ENCODE measurements at regions not wholly inside any gene's neighbourhood (a gene's known extent, or its start where the extent isn't known, plus 50 kb on each side); places are given as distances from the start of the nearest gene placed in this dataset.

DNA sequence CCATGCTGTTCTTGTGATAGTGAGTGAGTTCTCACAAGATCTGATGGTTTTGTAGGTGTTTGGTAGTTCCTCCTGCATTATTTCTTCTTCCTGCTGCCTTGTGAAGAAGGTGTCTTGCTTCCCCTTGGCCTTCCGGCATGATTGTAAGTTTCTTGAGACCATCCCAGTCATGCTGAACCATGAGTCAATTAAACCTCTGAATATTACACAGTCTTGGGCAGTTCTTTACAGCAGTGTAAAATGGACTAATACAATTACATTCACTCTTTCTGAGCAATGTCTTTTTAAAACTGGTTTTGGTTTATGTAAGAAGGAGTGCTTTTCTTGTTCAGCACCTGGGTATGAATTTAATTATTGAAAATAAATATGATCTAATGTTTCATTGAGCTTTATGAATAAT is 50.7 kb upstream of the ARRDC3 start:
- TF ChIP-seq, protein P1, sequence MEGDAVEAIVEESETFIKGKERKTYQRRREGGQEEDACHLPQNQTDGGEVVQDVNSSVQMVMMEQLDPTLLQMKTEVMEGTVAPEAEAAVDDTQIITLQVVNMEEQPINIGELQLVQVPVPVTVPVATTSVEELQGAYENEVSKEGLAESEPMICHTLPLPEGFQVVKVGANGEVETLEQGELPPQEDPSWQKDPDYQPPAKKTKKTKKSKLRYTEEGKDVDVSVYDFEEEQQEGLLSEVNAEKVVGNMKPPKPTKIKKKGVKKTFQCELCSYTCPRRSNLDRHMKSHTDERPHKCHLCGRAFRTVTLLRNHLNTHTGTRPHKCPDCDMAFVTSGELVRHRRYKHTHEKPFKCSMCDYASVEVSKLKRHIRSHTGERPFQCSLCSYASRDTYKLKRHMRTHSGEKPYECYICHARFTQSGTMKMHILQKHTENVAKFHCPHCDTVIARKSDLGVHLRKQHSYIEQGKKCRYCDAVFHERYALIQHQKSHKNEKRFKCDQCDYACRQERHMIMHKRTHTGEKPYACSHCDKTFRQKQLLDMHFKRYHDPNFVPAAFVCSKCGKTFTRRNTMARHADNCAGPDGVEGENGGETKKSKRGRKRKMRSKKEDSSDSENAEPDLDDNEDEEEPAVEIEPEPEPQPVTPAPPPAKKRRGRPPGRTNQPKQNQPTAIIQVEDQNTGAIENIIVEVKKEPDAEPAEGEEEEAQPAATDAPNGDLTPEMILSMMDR (IDR thresholded peaks at IDR 0.05) = no peak
- TF ChIP-seq POLR2A (IDR thresholded peaks at IDR 0.05) = no peak
- 86 to 100% methylated on average over 1 of the region's 1 CpG for WGBS, 2 donors (ENCODE audit: low coverage in 1 of 2)

More for the DNA sequence above, 50.7 kb upstream of the ARRDC3 start:
- Histone ChIP-seq H3K27ac (no peak overlapping the region), H3K4me3 (no peak overlapping the region), H3K9me3 (peaks cover 0 to 13% (median 0%) of the 10 kb centered on the region in 3 donors), H3K36me3 (no peaks in the 10 kb centered on the region), H3K27me3 (no peaks in the 10 kb centered on the region), H3K4me1 (no peaks in the 10 kb centered on the region)
- no peak for ATAC-seq
